ENCODE measurements at regions not wholly inside any gene's neighbourhood (a gene's known extent, or its start where the extent isn't known, plus 50 kb on each side); places are given as distances from the start of the nearest gene placed in this dataset.
"Not testable (repeated sequence)": the region's sequence is repeated elsewhere in the genome, so short reads cannot be mapped to it uniquely, and the experiment has no call there.

DNA sequence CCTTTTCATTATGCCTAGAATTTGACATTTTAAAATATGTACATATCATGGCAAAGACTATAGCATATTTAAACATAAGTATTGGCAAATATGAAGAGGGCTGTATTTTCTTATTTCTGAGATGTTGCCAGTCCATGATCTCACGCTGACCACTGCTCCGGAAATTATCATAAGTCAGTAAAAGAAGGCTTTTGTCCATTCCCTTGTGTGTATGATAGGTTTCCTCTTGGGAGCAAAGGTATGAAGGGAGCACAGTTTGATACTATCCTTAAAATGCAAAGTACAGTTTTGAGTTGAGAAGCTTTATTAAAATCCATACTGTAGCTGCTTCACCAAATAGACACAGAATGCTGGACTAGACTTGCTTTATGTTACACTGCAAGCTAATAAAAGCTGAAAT lies 52.6 kb upstream of the AGA start:
- no peak for DNase-seq (ENCODE audit: low read depth)

- not testable (repeated sequence) for DNase-seq (ENCODE audit: low read depth)
Measured at GRCh38 chr4:177495626-177496025, 53.4 kb upstream of the AGA start.

GRCh38 chr4:177499537-177499936 lies 57.3 kb upstream of the AGA start:
- DNase-seq (ENCODE audit: low read depth): no peak

GRCh38 chr4:177505171-177505615 lies 63.0 kb upstream of the AGA start:
- no peak for DNase-seq (ENCODE audit: low read depth)

GRCh38 chr4:177508662-177509061 lies 66.4 kb upstream of the AGA start:
- DNase-seq (ENCODE audit: low read depth): no peak

DNA sequence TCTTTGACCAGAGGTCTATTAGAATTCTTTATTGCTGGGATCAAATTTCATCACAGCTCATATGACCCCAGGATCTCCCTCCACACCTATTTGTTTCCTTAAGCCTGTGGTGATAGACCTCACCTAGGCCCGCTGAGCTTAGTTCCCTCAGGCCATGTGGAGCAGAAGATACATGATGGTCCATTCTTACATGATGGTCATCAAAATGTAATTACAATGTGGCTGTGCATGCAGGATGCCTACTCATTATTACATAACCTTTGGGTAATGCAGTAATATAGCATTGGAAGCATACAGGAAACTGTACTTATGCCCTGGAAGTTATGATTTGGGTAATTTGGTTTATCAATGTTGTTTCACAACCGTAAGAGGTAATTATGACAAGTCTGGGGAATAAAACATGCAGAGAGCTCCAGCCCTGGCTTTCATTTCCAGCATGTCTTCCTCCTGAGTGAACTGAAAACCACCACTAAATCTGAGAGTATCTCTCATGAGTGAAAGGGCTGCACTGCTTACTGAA lies 67.0 kb upstream of the AGA start:
- no peak for DNase-seq (ENCODE audit: low read depth)

DNA sequence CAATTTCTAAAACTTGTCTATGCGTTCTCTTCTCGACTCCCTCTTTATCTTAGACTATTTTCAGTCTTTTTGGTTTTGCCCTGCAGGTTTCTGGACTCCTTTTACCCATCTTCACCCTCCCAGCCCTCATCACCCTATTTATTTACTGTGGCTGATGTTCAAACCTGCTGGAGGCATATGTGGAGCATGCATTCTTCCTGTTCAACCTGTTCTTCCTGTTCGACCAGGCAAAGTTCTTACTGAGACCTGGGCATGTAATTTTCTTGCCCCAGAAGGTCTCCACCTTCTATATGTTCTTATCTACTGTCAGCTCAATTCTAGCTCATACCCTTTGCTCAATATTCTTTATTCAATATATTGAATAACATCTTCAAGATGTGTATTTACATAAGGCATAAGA lies 69.4 kb upstream of the AGA start:
- DNase-seq (ENCODE audit: low read depth): no peak

DNA sequence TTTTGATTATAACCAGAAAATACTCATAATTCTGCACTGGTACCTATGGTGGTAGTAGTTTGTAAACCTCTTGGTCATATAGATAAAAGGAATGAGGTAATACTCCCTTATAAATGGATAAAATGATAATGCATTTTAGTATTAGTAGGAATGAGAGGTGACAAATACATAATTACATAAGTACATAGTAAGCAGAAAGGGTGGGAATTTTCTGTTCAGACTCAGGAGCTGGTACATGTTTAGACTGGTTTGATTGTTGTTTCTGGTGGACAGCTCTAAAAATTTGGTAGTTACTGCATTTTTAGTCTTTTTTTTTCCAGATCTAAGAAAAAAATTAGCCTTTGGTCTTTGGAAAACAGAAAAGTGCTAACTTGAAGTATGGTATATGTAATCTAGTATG lies 70.4 kb upstream of the AGA start:
- no peak for DNase-seq (ENCODE audit: low read depth)

GRCh38 chr4:177517862-177518261 lies 75.6 kb upstream of the AGA start:
- DNase-seq (ENCODE audit: low read depth): no peak

- DNase-seq (ENCODE audit: low read depth): no peak
Measured at GRCh38 chr4:177519481-177520260, 77.4 kb upstream of the AGA start.

DNA sequence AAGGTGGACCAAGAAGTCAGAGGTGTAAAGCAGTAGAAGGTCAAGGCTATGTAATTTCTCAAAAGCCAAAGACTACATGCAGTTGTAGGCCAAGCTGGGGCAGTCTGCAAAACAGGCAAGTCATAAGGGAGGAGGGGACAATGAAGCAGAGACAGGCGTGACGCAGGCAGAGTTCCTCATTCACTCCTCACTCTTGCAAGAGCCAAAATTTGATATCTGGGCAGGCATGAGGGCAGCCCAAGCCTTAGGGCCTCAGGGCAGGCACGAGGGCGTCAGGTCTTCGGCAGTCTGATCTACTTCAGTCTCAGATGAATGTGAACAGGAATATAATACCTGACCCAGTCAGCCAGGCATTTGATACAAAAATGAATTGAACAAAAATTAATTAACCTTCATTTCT lies 86.4 kb upstream of the AGA start:
- no peak for DNase-seq (ENCODE audit: low read depth)

- DNase-seq (ENCODE audit: low read depth): no peak
Measured at GRCh38 chr4:177530561-177530960, 88.3 kb upstream of the AGA start.

GRCh38 chr4:177532358-177532757 lies 90.1 kb upstream of the AGA start:
- DNase-seq (ENCODE audit: low read depth): no peak

DNA sequence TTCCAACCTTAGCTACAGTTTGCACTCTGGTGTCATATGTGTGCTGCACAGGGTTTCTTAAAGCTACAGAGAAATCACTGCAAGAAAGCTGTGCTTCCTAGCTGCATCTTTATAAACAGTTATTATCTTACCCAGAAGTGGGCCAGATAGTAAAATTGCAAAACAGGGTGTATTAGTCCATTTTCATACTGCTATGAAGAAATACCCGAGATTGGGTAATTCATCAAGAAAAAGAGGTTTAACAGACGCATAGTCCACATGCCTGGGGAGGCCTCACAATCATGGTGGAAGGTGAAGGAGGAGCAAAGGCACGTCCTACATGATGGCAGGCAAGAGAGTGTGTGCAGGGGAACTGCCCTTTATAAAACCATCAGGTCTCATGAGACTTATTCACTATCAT lies 92.6 kb upstream of the AGA start:
- DNase-seq (ENCODE audit: low read depth): not testable (repeated sequence)

DNA sequence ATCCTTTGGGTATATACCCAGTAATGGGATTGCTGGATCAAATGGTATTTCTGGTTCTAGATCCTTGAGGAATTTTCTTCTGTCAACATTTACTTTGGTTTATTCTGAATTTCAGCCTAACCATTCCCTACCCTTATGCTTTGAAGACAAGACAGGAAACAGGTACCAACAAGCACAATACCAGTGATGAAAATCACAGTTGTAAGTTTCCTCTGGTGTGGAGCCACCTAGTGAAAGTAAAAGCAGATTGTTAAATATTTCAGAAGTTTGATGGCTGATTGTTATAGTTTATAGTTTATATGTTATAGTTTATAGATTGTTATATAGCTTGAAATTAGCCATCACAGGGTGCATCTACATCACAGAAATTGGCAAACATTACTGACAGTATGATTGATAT lies 104.5 kb upstream of the AGA start:
- no peak for DNase-seq (ENCODE audit: low read depth)

DNA sequence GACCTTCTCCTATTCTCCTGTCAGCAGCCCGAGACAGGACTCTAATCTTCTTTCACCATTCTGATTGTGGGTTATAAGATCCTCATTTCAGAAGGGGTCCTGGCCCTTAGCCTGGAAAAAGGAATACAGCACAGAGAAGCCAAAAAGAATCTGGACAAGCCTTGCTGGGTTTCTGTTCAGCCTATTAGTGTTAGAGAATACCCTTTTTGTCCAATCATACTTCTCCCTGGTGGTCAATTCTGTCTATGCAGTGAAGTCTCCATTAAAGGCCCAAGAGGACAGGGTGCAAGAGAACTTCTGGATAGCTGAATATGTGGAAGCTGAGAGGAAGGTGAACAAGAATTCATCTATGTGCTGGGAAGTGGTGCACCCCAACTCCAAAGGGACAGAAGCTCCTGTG lies 105.7 kb upstream of the AGA start:
- DNase-seq (ENCODE audit: low read depth): no peak

DNA sequence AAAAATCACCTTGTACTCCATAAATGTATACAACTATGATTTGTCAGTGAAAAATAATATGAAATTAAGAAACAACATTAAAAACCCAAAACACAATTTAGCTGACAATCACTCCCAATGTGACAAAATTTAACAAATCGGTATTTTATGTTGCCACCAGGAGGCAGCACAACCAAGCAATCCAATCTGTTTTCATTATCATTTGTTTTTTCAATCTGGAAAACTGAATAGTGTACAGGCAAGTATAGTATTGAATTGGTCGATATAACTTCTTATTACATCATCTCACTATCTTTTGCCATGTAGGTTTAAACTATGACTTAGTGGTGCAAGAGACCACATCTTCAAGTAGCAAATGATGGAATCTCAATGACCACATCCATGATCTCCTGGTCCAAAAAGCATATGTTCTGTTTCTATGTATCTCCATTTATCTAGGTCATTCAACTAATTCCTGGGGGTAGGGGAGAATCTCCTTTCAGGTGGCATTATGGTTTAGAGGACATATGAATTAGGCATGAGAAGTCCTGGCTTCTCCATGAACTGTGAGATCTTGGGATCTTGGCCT lies 112.9 kb upstream of the AGA start:
- DNase-seq (ENCODE audit: low read depth): no peak

DNA sequence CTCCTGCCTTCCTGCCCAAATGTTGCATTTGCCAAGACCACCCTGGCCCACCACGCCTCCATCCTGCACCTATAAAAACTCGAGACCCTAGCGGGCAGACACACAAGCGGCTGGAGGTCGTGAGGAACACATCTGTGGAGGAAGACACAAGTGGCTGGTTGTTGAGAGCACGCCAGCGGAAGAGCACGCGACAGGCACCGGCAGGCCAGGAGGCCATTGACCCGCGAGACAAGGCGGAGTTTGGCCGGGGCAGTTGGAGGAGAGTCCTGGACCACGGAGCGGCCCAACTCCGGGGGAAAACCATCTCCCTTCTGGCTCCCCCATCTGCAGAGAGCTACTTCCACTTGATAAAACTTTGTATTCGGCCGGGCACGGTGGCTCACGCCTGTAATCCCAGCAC lies 115.2 kb upstream of the AGA start:
- no peak for DNase-seq (ENCODE audit: low read depth)

DNA sequence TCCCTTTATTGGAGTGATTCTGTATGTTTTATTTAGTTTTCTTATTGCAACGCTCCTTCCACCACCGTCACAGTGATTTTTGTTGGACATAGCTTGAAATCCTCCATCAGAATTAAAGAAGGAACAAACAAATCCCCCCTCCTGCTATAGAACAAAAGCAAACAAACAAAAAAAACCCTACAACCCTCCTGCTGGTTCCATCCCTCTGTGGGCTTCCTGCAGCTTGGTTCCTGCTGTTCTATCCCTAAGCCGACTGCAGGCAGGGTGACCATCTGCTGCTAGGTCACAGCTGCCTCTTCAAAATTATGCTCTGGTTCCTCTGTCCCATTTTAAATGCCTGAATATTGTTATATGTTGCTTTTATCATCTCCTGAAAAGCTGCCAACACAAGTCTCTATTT lies 116.8 kb upstream of the AGA start:
- DNase-seq (ENCODE audit: low read depth): no peak

GRCh38 chr4:177562163-177562562 lies 119.9 kb upstream of the AGA start:
- no peak for DNase-seq (ENCODE audit: low read depth)

DNA sequence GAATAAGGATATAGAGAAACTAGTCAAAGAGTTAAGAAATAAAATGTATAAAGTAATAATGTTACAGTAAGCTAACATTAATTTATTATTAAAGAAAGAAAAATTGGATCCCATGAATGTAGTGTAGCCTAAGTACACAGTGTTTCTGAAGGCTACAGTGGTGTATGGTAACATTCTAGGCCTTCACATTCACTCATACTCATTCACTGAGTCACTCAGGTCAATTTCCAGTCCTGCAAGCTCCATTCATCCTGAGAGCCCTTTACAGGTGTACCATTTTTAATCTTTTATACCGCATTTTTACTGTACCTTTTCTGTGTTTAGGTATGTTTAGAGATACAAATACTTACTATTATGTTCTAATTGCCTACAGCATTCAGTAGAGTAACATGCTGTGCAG lies 120.6 kb upstream of the AGA start:
- no peak for DNase-seq (ENCODE audit: low read depth)

GRCh38 chr4:177566691-177567090 lies 124.5 kb upstream of the AGA start:
- DNase-seq (ENCODE audit: low read depth): no peak

- no peak for DNase-seq (ENCODE audit: low read depth)
Measured at GRCh38 chr4:177568931-177569330, 126.7 kb upstream of the AGA start.

GRCh38 chr4:177569434-177569833 lies 127.2 kb upstream of the AGA start:
- no peak for DNase-seq (ENCODE audit: low read depth)
